Loucy (cell line): ENCODE measurements at regions not wholly inside any gene's neighbourhood (a gene's known extent, or its start where the extent isn't known, plus 50 kb on each side); places are given as distances from the start of the nearest gene placed in this dataset.
"Not testable (repeated sequence)": the region's sequence is repeated elsewhere in the genome, so short reads cannot be mapped to it uniquely, and the experiment has no call there.

Experiments
- H2AFZ ChIP-seq: fragments of 200-600 bp; sonication (generic); 2 replicates; pipeline ENCODE4 v1.6.0; 2016; ENCODE audit warnings: antibody characterized with exemption, mild to moderate bottlenecking, low read length, moderate library complexity
- H3F3A ChIP-seq: fragments of 200-600 bp; 2 replicates; pipeline ENCODE4 v1.6.0; 2016; ENCODE audit warnings: antibody characterized with exemption, low read depth, mild to moderate bottlenecking
- H3K27me3 ChIP-seq: fragments of 200-600 bp; sonication (generic); 2 replicates; pipeline ENCODE4 v1.6.1; 2014; ENCODE audit warnings: low read length, mild to moderate bottlenecking; ENCODE audit not compliant: insufficient read depth, poor library complexity, severe bottlenecking
- H3K36me3 ChIP-seq: fragments of 200-600 bp; sonication (generic); 2 replicates; pipeline ENCODE4 v1.6.1; 2016; ENCODE audit warnings: low read length; ENCODE audit not compliant: insufficient read depth
- H3K4me1 ChIP-seq: fragments of 200-600 bp; sonication (generic); 2 replicates; pipeline ENCODE4 v1.5.1; 2014; ENCODE audit warnings: low read length, mild to moderate bottlenecking; ENCODE audit not compliant: insufficient read depth, poor library complexity, severe bottlenecking
- H3K4me2 ChIP-seq: fragments of 200-600 bp; sonication (generic); 2 replicates; pipeline ENCODE4 v1.6.0; 2014; ENCODE audit warnings: antibody characterized with exemption, low read length, low read depth, mild to moderate bottlenecking; ENCODE audit not compliant: poor library complexity, severe bottlenecking
- H3K4me3 ChIP-seq: fragments of 200-600 bp; sonication (generic); 2 replicates; pipeline ENCODE4 v1.5.1; 2014; ENCODE audit warnings: low read length, mild to moderate bottlenecking, mixed read lengths; ENCODE audit not compliant: poor library complexity, severe bottlenecking
- H3K79me2 ChIP-seq: fragments of 200-600 bp; sonication (generic); 2 replicates; pipeline ENCODE4 v1.6.1; 2014; ENCODE audit warnings: low read length; ENCODE audit not compliant: insufficient read depth
- H3K9ac ChIP-seq: fragments of 200-600 bp; sonication (generic); 2 replicates; pipeline ENCODE4 v1.6.0; 2014; ENCODE audit warnings: mild to moderate bottlenecking, low read depth, low read length, moderate library complexity; ENCODE audit not compliant: poor library complexity, severe bottlenecking
- H3K9me2 ChIP-seq: fragments of 200-600 bp; sonication (generic); replicated peaks from 2 replicates; pipeline ENCODE4 v1.6.1; 2016; ENCODE audit warnings: low read depth, low read length, mixed read lengths
- H3K9me3 ChIP-seq: fragments of 200-600 bp; sonication (generic); 2 replicates; pipeline ENCODE4 v1.6.1; 2014; ENCODE audit warnings: mild to moderate bottlenecking, antibody characterized with exemption, low read length, low read depth; ENCODE audit not compliant: insufficient read depth
- H4K20me1 ChIP-seq: fragments of 200-600 bp; sonication (generic); 2 replicates; pipeline ENCODE4 v1.6.0; 2014; ENCODE audit warnings: antibody characterized with exemption, low read length, mild to moderate bottlenecking; ENCODE audit not compliant: insufficient read depth, poor library complexity, severe bottlenecking
- CTCF ChIP-seq: fragments of 200-600 bp; sonication (generic); conservative IDR thresholded peaks from 2 replicates; pipeline ENCODE4 v1.5.1; 2014; ENCODE audit warnings: mild to moderate bottlenecking, antibody characterized with exemption, low read length
- EZH2phosphoT487 ChIP-seq: fragments of 200-600 bp; IDR thresholded peaks from 2 replicates; pipeline ENCODE4 v1.6.1; 2018; ENCODE audit warnings: antibody characterized with exemption, mild to moderate bottlenecking, moderate library complexity, borderline replicate concordance

- Histone ChIP-seq H2AFZ (no peak overlapping the region), H3K9me3 (no peaks in the 10 kb centered on the region; the same call in 1 of the 2 replicates), H4K20me1 (no peaks in the 10 kb centered on the region), H3K4me1 (no peaks in the 10 kb centered on the region), H3K4me2 (no peak overlapping the region), H3K9me2 (no peaks in the 10 kb centered on the region), H3K27me3 (no peaks in the 10 kb centered on the region), H3K36me3 (no peaks in the 10 kb centered on the region), H3F3A (no peaks in the 10 kb centered on the region), H3K4me3 (no peak overlapping the region), H3K79me2 (no peaks in the 10 kb centered on the region), H3K9ac (no peak overlapping the region)
- no peak for TF ChIP-seq CTCF
- no peak for TF ChIP-seq EZH2phosphoT487
These were observed 93.8 kb downstream of the NXNL2 start for GRCh38 chr9:88628811-88629210.

DNA sequence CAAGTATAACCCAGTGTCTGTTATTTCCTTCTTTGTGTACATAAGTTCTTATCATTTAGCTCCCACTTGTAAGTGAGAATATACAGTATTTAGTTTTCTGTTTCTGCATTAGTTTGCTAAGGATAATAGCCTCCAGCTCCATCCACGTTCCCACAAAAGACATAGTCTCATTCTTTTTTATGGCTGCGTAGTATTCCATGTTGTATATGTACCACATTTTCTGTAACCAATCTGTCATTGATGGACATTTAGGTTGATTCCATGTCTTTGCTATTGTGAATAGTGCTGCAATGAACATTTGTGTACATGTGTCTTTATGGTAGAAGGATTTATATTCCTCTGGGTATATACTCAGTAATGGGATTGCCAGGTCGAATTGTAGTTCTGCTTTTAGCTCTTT, 95.6 kb downstream of the NXNL2 start:
- H4K20me1 ChIP-seq: not testable (repeated sequence)

GRCh38 chr9:88635151-88635550, 100.2 kb downstream of the NXNL2 start:
- H2AFZ ChIP-seq: no peak overlapping the region
- peaks cover 4% of the 10 kb centered on the region for H3K27me3 ChIP-seq
- H3K79me2 ChIP-seq: no peaks in the 10 kb centered on the region
- no peaks in the 10 kb centered on the region for H3F3A ChIP-seq
- H4K20me1 ChIP-seq: no peaks in the 10 kb centered on the region
- H3K9me2 ChIP-seq: no peaks in the 10 kb centered on the region
- no peaks in the 10 kb centered on the region for H3K36me3 ChIP-seq
- no peaks in the 10 kb centered on the region for H3K4me1 ChIP-seq
- H3K4me3 ChIP-seq: no peak overlapping the region
- H3K9ac ChIP-seq: no peak overlapping the region
- TF ChIP-seq EZH2phosphoT487 (no peak), CTCF (no peak)
- H3K9me3 ChIP-seq: no peaks in the 10 kb centered on the region
- H3K4me2 ChIP-seq: no peak overlapping the region

More for the DNA sequence above, 95.6 kb downstream of the NXNL2 start:
- H3K4me2 ChIP-seq, H3K9me2 ChIP-seq, H3K36me3 ChIP-seq, H3F3A ChIP-seq, H3K9ac ChIP-seq, H3K9me3 ChIP-seq, H3K4me3 ChIP-seq, H3K4me1 ChIP-seq, H3K27me3 ChIP-seq, H3K79me2 ChIP-seq, H2AFZ ChIP-seq: not testable (repeated sequence)

GRCh38 chr9:88641456-88642240, 106.7 kb downstream of the NXNL2 start:
- TF ChIP-seq CTCF (no peak), EZH2phosphoT487 (no peak)
- no peak overlapping the region for H3K4me3 ChIP-seq
- H3K9ac ChIP-seq: no peak overlapping the region
- H3K9me2 ChIP-seq: no peaks in the 10 kb centered on the region
- no peaks in the 10 kb centered on the region for H3K4me1 ChIP-seq
- H3K79me2 ChIP-seq: no peaks in the 10 kb centered on the region
- H4K20me1 ChIP-seq: no peaks in the 10 kb centered on the region
- no peak overlapping the region for H3K4me2 ChIP-seq
- H2AFZ ChIP-seq: no peak overlapping the region
- peaks cover 4% of the 10 kb centered on the region for H3K27me3 ChIP-seq
- H3F3A ChIP-seq: no peaks in the 10 kb centered on the region
- H3K9me3 ChIP-seq: no peaks in the 10 kb centered on the region
- no peaks in the 10 kb centered on the region for H3K36me3 ChIP-seq
